K562 (cell line): ENCODE measurements at regions not wholly inside any gene's neighbourhood (a gene's known extent, or its start where the extent isn't known, plus 50 kb on each side); places are given as distances from the start of the nearest gene placed in this dataset.

Source experiments
- ATAC-seq: fragments of 200-7000 bp; cut with Tn5 transposase; 3 replicates; pipeline ENCODE4 v1.9.1; 2020; ENCODE audit warnings: moderate library complexity
- BruUV-seq: library from RNA; stranded (reverse); fragments of 400-500 nt; replicated peaks from 2 replicates; lab custom pipeline; 2021; lab: Mats Ljungman, UMichigan
- CTCF ChIA-PET: fragments of 300-600 bp; formaldehyde crosslinking; extraction: SDS; loops from one replicate; lab custom pipeline; 2021; ENCODE audit warnings: low intra/inter-chr PET ratio; lab: Yijun Ruan, JAX
- POLR2A ChIA-PET: fragments of 300-600, 350-650 bp; sonication (Branson Sonifier 250); formaldehyde crosslinking; extraction: SDS; loops from one replicate; lab custom pipeline; 2021; ENCODE audit warnings: antibody characterized with exemption, inconsistent platforms; lab: Yijun Ruan, JAX
- DNase-seq, 4 experiments: peaks; one replicate each; pipeline versions ENCODE4 v3.0.0 to v3.0.0-alpha.2; 2011 to 2018; ENCODE audit warnings: low spot score in 3 of 4, mixed read lengths in 3 of 4; ENCODE audit errors: extremely low read depth in 1 of 4
- FAIRE-seq: peaks from 2 replicates; lab custom pipeline; 2011; peaks lifted over from hg19 to GRCh38; lab: Jason Lieb, UNC
- H2AFZ ChIP-seq: 2 replicates; pipeline ENCODE4 v1.6.0; 2011; ENCODE audit warnings: low read depth, low read length, control low read depth, inconsistent platforms
- H3K27ac ChIP-seq: fragments of 200-600 bp; 3 replicates; pipeline ENCODE4 v1.8.0; 2011; ENCODE audit warnings: low read depth, mild to moderate bottlenecking, control low read depth, inconsistent platforms, low read length, moderate library complexity, mixed read lengths; ENCODE audit errors: extremely low read depth
- H3K27me3 ChIP-seq, 2 experiments: fragments of 300-600 bp in 1 of 2; 2 replicates in 1 of 2; 3 replicates in 1 of 2; pipeline versions ENCODE4 v1.6.0 to v1.8.0; 2011; ENCODE audit warnings: inconsistent platforms in 2 of 2, low read length in 2 of 2, mild to moderate bottlenecking in 1 of 2, mixed read lengths in 1 of 2, moderate library complexity in 1 of 2; ENCODE audit not compliant: control insufficient read depth in 2 of 2, insufficient read depth in 2 of 2
- H3K36me3 ChIP-seq: fragments of 300-600 bp; 3 replicates; pipeline ENCODE4 v1.8.0; 2011; ENCODE audit warnings: mild to moderate bottlenecking, low read length, inconsistent platforms; ENCODE audit not compliant: control insufficient read depth, insufficient read depth
- H3K4me1 ChIP-seq, 2 experiments: fragments of 200-600 bp in 1 of 2; replicated peaks in 1 of 2; 2 replicates in 1 of 2; 3 replicates in 1 of 2; pipeline versions ENCODE4 v1.5.1 to v1.8.0; 2011; ENCODE audit warnings: inconsistent platforms in 2 of 2, low read length in 2 of 2, mild to moderate bottlenecking in 1 of 2, mixed read lengths in 1 of 2, moderate library complexity in 1 of 2; ENCODE audit not compliant: control insufficient read depth in 2 of 2, insufficient read depth in 2 of 2
- H3K4me2 ChIP-seq: 2 replicates; pipeline ENCODE4 v1.6.1; 2011; ENCODE audit warnings: low read length, control low read depth, inconsistent platforms, mixed read lengths; ENCODE audit not compliant: insufficient read depth
- H3K4me3 ChIP-seq: fragments of 200-600 bp; sonication (generic), shearing (Covaris generic); 2 replicates; pipeline ENCODE4 v1.5.1; 2016; ENCODE audit warnings: control low read depth, inconsistent platforms
- H3K79me2 ChIP-seq: fragments of 200-600 bp; 3 replicates; pipeline ENCODE4 v1.8.0; 2011; ENCODE audit warnings: low read length, inconsistent platforms; ENCODE audit not compliant: control insufficient read depth, insufficient read depth
- H3K9ac ChIP-seq, 2 experiments: 2 replicates each; pipeline versions ENCODE4 v1.6.0 to v1.6.1; 2011; ENCODE audit warnings: low read depth in 2 of 2, low read length in 2 of 2, control low read depth in 1 of 2, inconsistent platforms in 1 of 2, mild to moderate bottlenecking in 1 of 2, mixed read lengths in 1 of 2; ENCODE audit not compliant: insufficient read depth in 1 of 2
- H3K9me1 ChIP-seq: one replicate; pipeline ENCODE4 v1.6.0; 2011; ENCODE audit warnings: inconsistent platforms, mild to moderate bottlenecking, low read length, moderate library complexity; ENCODE audit not compliant: control insufficient read depth, insufficient read depth
- H3K9me3 ChIP-seq: replicated peaks from 2 replicates; pipeline ENCODE4 v1.5.1; 2011; ENCODE audit warnings: low read depth, low read length, inconsistent platforms; ENCODE audit not compliant: control insufficient read depth, insufficient read depth
- H4K20me1 ChIP-seq: replicated peaks from 2 replicates; pipeline ENCODE4 v1.6.1; 2011; ENCODE audit warnings: low read length, inconsistent platforms, mixed read lengths; ENCODE audit not compliant: control insufficient read depth, insufficient read depth
- KAT8 ChIP-seq: fragments of 450-650 bp; IDR thresholded peaks from 2 replicates; pipeline ENCODE4 v1.6.1; 2016; ENCODE audit warnings: low read depth, mild to moderate bottlenecking
- STAT5B ChIP-seq: fragments of 250-450 bp; sonication (Bioruptor Pico); IDR thresholded peaks from 2 replicates; pipeline ENCODE4 v1.8.0; 2021; ENCODE audit warnings: mild to moderate bottlenecking, inconsistent platforms
- ZBTB40 ChIP-seq, 2 experiments: fragments of 450-650 bp in 1 of 2; sonication (generic) in 1 of 2; formaldehyde crosslinking in 1 of 2; IDR thresholded peaks; 2 replicates each; pipeline versions ENCODE4 v1.7.1 to v1.9.0; 2016 to 2022; ENCODE audit warnings: inconsistent platforms in 1 of 2, mild to moderate bottlenecking in 1 of 2, missing genetic modification reagents in 1 of 2
- ZFP30 ChIP-seq: fragments of 250-450 bp; sonication (Bioruptor Pico); IDR thresholded peaks from 2 replicates; pipeline ENCODE4 v1.8.0; 2022; ENCODE audit warnings: moderate library complexity, mild to moderate bottlenecking, inconsistent platforms, borderline replicate concordance
- ZNF740 ChIP-seq, 3 experiments: fragments of 200-800 bp in 1 of 3; sonication (Bioruptor generic) in 1 of 3; sonication (generic) in 1 of 3; formaldehyde crosslinking in 1 of 3; IDR thresholded peaks; 2 replicates each; pipeline versions ENCODE4 v1.6.1 to v1.8.0; 2016 to 2022; ENCODE audit warnings: mild to moderate bottlenecking in 2 of 3, missing compliant biosample characterization in 2 of 3, missing genetic modification characterization in 2 of 3, missing genetic modification reagents in 1 of 3
- ZNF77 ChIP-seq: fragments of 250-450 bp; sonication (Bioruptor Pico); IDR thresholded peaks from 2 replicates; pipeline ENCODE4 v1.5.0; 2020
- WGBS: fragments of 100-300 bp; shearing (Covaris generic); methylation state at CpG from one replicate; pipeline ENCODE4 v1.1.6; 2016; ENCODE audit warnings: low coverage, mixed read lengths; ENCODE audit not compliant: insufficient coverage; ENCODE audit errors: missing lambda C conversion rate; 5-methylcytosine and 5-hydroxymethylcytosine counted together
- in situ Hi-C: fragments of 300-500 bp; cut with MboI; formaldehyde crosslinking; loops from 4 replicates; pipeline ENCODE4 v1.15.0; 2018; ENCODE audit warnings: inconsistent platforms, mixed read lengths
- intact Hi-C: fragments of 100-400 bp; cut with micrococcal nuclease; formaldehyde crosslinking; loops from 2 replicates; pipeline ENCODE4 v1.14.2; 2022
- TF ChIP-seq, protein P1 (sequence below): fragments of 250-450 bp; sonication (Bioruptor Pico); IDR thresholded peaks from 2 replicates; pipeline ENCODE4 v1.8.0; 2022; ENCODE audit warnings: moderate library complexity, mild to moderate bottlenecking, inconsistent platforms

DNA sequence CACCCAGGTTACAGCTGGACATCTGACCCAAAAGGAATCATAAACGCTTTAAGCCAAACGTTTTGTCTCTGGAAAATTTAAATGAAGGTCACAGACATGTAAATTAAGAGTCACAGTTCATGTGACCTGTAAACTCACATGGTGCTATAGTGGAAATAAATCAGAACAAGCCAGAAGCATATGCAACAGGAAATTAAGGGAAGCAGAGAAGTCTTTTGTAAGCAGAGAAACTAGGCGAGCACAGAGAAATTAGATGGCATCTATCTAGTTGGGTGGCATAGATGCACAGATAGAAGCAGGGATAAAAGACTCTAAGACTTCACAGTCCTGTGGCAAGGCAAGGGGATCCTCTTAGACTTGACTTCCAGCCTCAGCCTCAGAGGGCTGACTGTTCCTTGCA, 264.8 kb downstream of the GASK1B start:
- H2AFZ ChIP-seq, result no peak overlapping the region
- H3K27ac ChIP-seq, result no peak overlapping the region
- no peaks in the 10 kb centered on the region for H3K36me3 ChIP-seq
- no peak overlapping the region for H3K4me2 ChIP-seq
- H3K27me3 ChIP-seq, result no peaks in the 10 kb centered on the region
- no peak overlapping the region for H3K4me3 ChIP-seq
- no peaks in the 10 kb centered on the region for H3K9me1 ChIP-seq
- H4K20me1 ChIP-seq, result no peaks in the 10 kb centered on the region
- FAIRE-seq (no peak), ATAC-seq (no peak), DNase-seq (no peak)
- WGBS, result 0% methylated on average over 3 of the region's 3 CpGs
- POLR2A ChIA-PET, result no interaction called here
- H3K9ac ChIP-seq, result no peak overlapping the region
- TF ChIP-seq STAT5B (CRISPR knock-in tag) (no peak), ZFP30 (no peak), ZNF77 (no peak), ZNF740 (CRISPR knock-in tag; IDR thresholded peaks at IDR 0.05) (no peak), ZNF740 (tag; IDR thresholded peaks at IDR 0.05) (no peak), KAT8 (no peak), ZBTB40 (IDR thresholded peaks at IDR 0.05) (no peak), ZBTB40 (CRISPR knock-in tag; IDR thresholded peaks at IDR 0.05) (no peak)
- TF ChIP-seq, protein P1, sequence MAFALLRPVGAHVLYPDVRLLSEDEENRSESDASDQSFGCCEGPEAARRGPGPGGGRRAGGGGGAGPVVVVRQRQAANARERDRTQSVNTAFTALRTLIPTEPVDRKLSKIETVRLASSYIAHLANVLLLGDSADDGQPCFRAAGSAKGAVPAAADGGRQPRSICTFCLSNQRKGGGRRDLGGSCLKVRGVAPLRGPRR (CRISPR knock-in tag), result no peak
- no peaks in the 10 kb centered on the region for H3K79me2 ChIP-seq
- intact Hi-C loops, result no loop called here
- no peaks in the 10 kb centered on the region; the same call in 1 of the 2 replicates for H3K9me3 ChIP-seq
- CTCF ChIA-PET, result no interaction called here
- BruUV-seq, result no TSS peak
- no peaks in the 10 kb centered on the region for H3K4me1 ChIP-seq
- in situ Hi-C loops, result no loop called here
